OCI-LY1 (cell line): ENCODE measurements at regions not wholly inside any gene's neighbourhood (a gene's known extent, or its start where the extent isn't known, plus 50 kb on each side); places are given as distances from the start of the nearest gene placed in this dataset.

Experiments
- CTCF ChIP-seq: fragments of 200-600 bp; sonication (generic), shearing (Covaris generic); IDR thresholded peaks from 2 replicates; pipeline ENCODE4 v1.5.1; 2017; ENCODE audit warnings: mild to moderate bottlenecking, antibody characterized with exemption, low read length, moderate library complexity, mixed read lengths
- EZH2 ChIP-seq: fragments of 200-600 bp; sonication (generic), shearing (Covaris generic); IDR thresholded peaks from 2 replicates; pipeline ENCODE4 v1.8.0; 2017; ENCODE audit warnings: borderline replicate concordance, mixed run types, mild to moderate bottlenecking, antibody characterized with exemption, low read length, moderate library complexity, mixed read lengths

GRCh38 chr10:61187601-61188000 lies 243.6 kb upstream of the RHOBTB1 start:
- no peak for TF ChIP-seq CTCF
- TF ChIP-seq EZH2, result no peak
